ENCODE measurements at regions not wholly inside any gene's neighbourhood (a gene's known extent, or its start where the extent isn't known, plus 50 kb on each side); places are given as distances from the start of the nearest gene placed in this dataset.

DNA sequence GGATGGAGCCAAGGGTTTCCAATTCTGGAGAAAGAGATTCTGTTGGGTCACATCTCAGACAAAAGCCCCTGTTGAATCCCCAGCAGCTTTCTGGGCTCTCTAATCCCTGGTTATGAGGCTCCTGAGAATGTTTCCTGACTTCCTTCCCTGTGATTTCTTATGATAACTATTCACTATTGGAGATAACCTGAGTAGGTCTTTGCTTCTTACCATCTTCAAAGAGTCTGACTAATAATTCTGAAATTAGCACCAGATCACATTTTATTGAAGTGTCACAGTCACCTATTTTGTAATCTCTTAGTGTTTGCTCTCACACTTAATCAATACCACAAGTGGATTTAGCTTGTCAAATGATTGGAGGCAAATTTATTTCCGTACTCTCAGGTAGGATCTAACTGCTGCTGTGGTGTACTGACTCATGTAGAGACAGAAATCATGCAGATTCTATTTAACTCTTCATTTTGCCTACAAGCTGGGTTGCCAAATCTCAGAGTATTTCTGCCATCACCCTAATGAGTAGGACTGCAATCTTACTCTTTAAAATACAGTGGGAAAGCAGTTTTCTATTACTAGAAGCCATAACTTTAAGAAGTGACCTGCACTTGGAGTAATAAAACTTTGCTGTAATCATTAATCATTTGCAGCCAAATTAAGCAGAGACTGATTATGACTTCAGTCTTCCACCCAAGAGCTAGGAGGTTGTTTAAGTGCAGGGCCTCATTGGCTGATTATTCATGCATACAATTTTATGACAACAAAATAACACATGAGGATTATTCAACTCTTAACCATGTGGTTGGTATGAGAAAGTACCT lies 422.1 kb downstream of the EPM2A start:
- CTCF ChIA-PET, result no interaction called here
- POLR2A ChIA-PET, result no interaction called here
- no peak for DNase-seq (ENCODE audit: extremely low spot score)
- TF ChIP-seq NFRKB (IDR thresholded peaks at IDR 0.05), result no peak
- no peak for TF ChIP-seq FOXK2 (IDR thresholded peaks at IDR 0.05)
- no peak for TF ChIP-seq ELF4 (IDR thresholded peaks at IDR 0.05)
- TF ChIP-seq SUZ12 (IDR thresholded peaks at IDR 0.05), result no peak

GRCh38 chr6:145315982-145316600 lies 419.2 kb downstream of the EPM2A start:
- POLR2A ChIA-PET, result no interaction called here
- TF ChIP-seq FOXK2 (IDR thresholded peaks at IDR 0.05) (no peak), BHLHE40 (IDR thresholded peaks at IDR 0.05; ENCODE audit: borderline replicate concordance) (no peak), FOXA1 (IDR thresholded peaks at IDR 0.05) (no peak), ZNF384 (IDR thresholded peaks at IDR 0.05) (no peak), ARNT (IDR thresholded peaks at IDR 0.05) (no peak), ELF4 (IDR thresholded peaks at IDR 0.05) (no peak), NFRKB (IDR thresholded peaks at IDR 0.05) (no peak), FOXM1 (IDR thresholded peaks at IDR 0.05; ENCODE audit: borderline replicate concordance) (no peak), SP1 (IDR thresholded peaks at IDR 0.05) (no peak), LEF1 (IDR thresholded peaks at IDR 0.05; ENCODE audit: borderline replicate concordance) (no peak), HDGF (IDR thresholded peaks at IDR 0.05; ENCODE audit: borderline replicate concordance) (no peak), SUZ12 (IDR thresholded peaks at IDR 0.05) (no peak)
- no peak for DNase-seq (ENCODE audit: extremely low spot score)
- CTCF ChIA-PET, result no interaction called here

DNA sequence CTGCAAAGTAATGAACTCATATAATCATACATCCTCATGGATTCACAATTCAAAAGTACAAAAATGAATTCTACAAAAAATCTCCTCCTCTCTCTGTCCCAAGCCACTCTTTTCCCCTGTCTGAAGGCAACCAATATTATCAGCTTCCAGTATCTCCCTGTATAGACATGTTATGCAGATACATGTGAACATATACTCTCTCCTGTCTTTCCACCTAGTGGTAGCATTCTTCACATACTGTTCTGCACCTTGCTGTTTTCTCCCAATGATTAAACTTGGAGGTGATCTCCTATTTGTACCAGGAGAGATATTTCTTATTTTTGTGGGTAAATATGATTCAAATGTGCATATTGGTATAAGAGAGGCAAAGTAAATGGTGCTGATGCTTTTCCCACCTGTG lies 416.4 kb downstream of the EPM2A start:
- TF ChIP-seq LEF1 (IDR thresholded peaks at IDR 0.05; ENCODE audit: borderline replicate concordance) (no peak), ZNF384 (IDR thresholded peaks at IDR 0.05) (no peak), SUZ12 (IDR thresholded peaks at IDR 0.05) (no peak), PKNOX1 (IDR thresholded peaks at IDR 0.05) (no peak), SP1 (IDR thresholded peaks at IDR 0.05) (no peak)
- ChIA-PET CTCF (no interaction called here), POLR2A (no interaction called here)
- no peak for DNase-seq (ENCODE audit: extremely low spot score)

DNA sequence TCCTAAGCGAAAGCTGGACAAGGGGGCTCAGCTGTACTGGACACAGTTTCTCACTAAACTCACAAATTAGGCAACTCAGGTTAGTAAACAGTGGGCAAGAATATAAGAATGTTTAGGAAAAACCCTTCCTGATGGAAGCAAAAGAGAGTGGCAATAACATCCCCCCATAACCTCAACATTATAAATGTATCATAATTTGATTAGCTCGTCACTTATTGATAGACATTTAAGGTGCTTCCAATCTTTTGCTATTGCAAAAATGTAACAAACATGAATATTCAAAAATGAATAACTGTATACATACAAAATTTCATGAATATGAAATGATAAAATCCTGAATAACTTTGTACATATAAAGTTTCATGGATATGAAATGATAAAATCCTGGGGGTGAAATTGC lies 415.7 kb downstream of the EPM2A start:
- TF ChIP-seq ZNF384 (IDR thresholded peaks at IDR 0.05) (no peak), SP1 (IDR thresholded peaks at IDR 0.05) (no peak), FOXA1 (IDR thresholded peaks at IDR 0.05) (no peak), PKNOX1 (IDR thresholded peaks at IDR 0.05) (no peak), FOXM1 (IDR thresholded peaks at IDR 0.05; ENCODE audit: borderline replicate concordance) (no peak), ELF4 (IDR thresholded peaks at IDR 0.05) (no peak), SUZ12 (IDR thresholded peaks at IDR 0.05) (no peak), ARNT (IDR thresholded peaks at IDR 0.05) (no peak), NFRKB (IDR thresholded peaks at IDR 0.05) (no peak), LEF1 (IDR thresholded peaks at IDR 0.05; ENCODE audit: borderline replicate concordance) (no peak)
- POLR2A ChIA-PET, result no interaction called here
- no peak for DNase-seq (ENCODE audit: extremely low spot score)
- CTCF ChIA-PET, result no interaction called here

- CTCF ChIA-PET, result no interaction called here
- POLR2A ChIA-PET, result no interaction called here
- DNase-seq (ENCODE audit: extremely low spot score), result no peak
- TF ChIP-seq FOXK2 (IDR thresholded peaks at IDR 0.05), result no peak
- no peak for TF ChIP-seq HDGF (IDR thresholded peaks at IDR 0.05; ENCODE audit: borderline replicate concordance)
- no peak for TF ChIP-seq TARDBP (IDR thresholded peaks at IDR 0.05)
- TF ChIP-seq L3MBTL2 (conservative IDR thresholded peaks at IDR 0.05), result no peak
- TF ChIP-seq CTBP1 (IDR thresholded peaks at IDR 0.05; ENCODE audit: borderline replicate concordance), result no peak
- TF ChIP-seq ZNF384 (IDR thresholded peaks at IDR 0.05), result no peak
- no peak for TF ChIP-seq FOXA1 (IDR thresholded peaks at IDR 0.05)
- TF ChIP-seq NFRKB (IDR thresholded peaks at IDR 0.05), result no peak
- no peak for TF ChIP-seq FOXM1 (IDR thresholded peaks at IDR 0.05; ENCODE audit: borderline replicate concordance)
- no peak for TF ChIP-seq ELF4 (IDR thresholded peaks at IDR 0.05)
- no peak for TF ChIP-seq PKNOX1 (IDR thresholded peaks at IDR 0.05)
- no peak for TF ChIP-seq SUZ12 (IDR thresholded peaks at IDR 0.05)
- no peak for TF ChIP-seq SP1 (IDR thresholded peaks at IDR 0.05)
- TF ChIP-seq ARNT (IDR thresholded peaks at IDR 0.05), result no peak
- no peak for TF ChIP-seq BHLHE40 (IDR thresholded peaks at IDR 0.05; ENCODE audit: borderline replicate concordance)
- no peak for TF ChIP-seq LEF1 (IDR thresholded peaks at IDR 0.05; ENCODE audit: borderline replicate concordance)
These were observed 411.7 kb downstream of the EPM2A start for GRCh38 chr6:145323646-145324045.

GRCh38 chr6:145327586-145327985 lies 407.7 kb downstream of the EPM2A start:
- ChIA-PET CTCF (no interaction called here), POLR2A (no interaction called here)
- no peak for DNase-seq (ENCODE audit: extremely low spot score)
- TF ChIP-seq NFRKB (IDR thresholded peaks at IDR 0.05) (no peak), FOXM1 (IDR thresholded peaks at IDR 0.05; ENCODE audit: borderline replicate concordance) (no peak), ZNF384 (IDR thresholded peaks at IDR 0.05) (no peak), LEF1 (IDR thresholded peaks at IDR 0.05; ENCODE audit: borderline replicate concordance) (no peak), CTBP1 (IDR thresholded peaks at IDR 0.05; ENCODE audit: borderline replicate concordance) (no peak), ELF4 (IDR thresholded peaks at IDR 0.05) (no peak), FOXA1 (IDR thresholded peaks at IDR 0.05) (no peak), PKNOX1 (IDR thresholded peaks at IDR 0.05) (no peak), BHLHE40 (IDR thresholded peaks at IDR 0.05; ENCODE audit: borderline replicate concordance) (no peak), TARDBP (IDR thresholded peaks at IDR 0.05) (no peak), FOXK2 (IDR thresholded peaks at IDR 0.05) (no peak), ARNT (IDR thresholded peaks at IDR 0.05) (no peak), L3MBTL2 (conservative IDR thresholded peaks at IDR 0.05) (no peak)
